ENCODE measurements at regions not wholly inside any gene's neighbourhood (a gene's known extent, or its start where the extent isn't known, plus 50 kb on each side); places are given as distances from the start of the nearest gene placed in this dataset.
A peak's percentile ranks its signal among the peaks of the same experiment; 100 is the strongest.

DNA sequence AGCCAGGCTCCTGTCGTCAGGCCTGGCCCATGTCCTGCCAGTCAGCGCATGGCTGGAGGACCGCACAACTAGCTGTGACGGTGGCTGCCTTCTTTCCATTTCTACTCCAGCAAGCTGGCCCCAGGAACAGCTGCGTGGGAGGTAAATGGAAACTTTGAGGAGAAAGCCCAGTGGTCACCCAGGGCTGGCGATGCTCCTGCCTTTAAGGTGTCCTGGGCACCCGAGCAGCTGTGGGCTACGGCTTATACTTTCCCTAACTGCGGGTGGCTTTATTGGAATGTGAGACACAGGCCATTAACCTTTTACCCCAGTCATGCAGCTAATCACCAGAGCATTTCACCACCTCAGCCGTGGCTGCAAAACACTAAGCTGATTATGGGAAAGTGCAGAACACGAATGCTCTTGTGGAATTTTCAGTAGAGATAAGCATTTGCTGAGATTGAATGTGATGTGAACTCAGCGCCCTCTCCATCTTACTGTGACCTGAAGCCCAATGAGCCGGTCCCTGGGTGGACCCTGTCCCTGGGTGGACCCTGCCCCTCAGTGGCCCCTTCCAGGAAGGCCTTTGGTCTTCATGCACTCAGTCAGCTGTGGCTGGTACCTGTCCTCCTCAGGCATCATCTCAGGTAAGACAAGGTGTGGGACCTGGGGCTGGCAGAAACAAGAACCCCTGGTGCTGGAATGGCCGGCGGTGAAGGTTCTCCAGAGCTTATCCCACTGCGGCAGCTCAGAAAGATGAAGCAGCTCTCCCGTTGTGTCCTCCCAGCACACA is 275.4 kb upstream of the HS6ST1 start:
- TF ChIP-seq, protein P1, sequence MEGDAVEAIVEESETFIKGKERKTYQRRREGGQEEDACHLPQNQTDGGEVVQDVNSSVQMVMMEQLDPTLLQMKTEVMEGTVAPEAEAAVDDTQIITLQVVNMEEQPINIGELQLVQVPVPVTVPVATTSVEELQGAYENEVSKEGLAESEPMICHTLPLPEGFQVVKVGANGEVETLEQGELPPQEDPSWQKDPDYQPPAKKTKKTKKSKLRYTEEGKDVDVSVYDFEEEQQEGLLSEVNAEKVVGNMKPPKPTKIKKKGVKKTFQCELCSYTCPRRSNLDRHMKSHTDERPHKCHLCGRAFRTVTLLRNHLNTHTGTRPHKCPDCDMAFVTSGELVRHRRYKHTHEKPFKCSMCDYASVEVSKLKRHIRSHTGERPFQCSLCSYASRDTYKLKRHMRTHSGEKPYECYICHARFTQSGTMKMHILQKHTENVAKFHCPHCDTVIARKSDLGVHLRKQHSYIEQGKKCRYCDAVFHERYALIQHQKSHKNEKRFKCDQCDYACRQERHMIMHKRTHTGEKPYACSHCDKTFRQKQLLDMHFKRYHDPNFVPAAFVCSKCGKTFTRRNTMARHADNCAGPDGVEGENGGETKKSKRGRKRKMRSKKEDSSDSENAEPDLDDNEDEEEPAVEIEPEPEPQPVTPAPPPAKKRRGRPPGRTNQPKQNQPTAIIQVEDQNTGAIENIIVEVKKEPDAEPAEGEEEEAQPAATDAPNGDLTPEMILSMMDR (CRISPR knock-in tag; IDR thresholded peaks at IDR 0.05): peak; percentile 54
- no peak for TF ChIP-seq ZNF569 (CRISPR knock-in tag; IDR thresholded peaks at IDR 0.05; ENCODE audit: borderline replicate concordance)
- TF ChIP-seq, protein P2, sequence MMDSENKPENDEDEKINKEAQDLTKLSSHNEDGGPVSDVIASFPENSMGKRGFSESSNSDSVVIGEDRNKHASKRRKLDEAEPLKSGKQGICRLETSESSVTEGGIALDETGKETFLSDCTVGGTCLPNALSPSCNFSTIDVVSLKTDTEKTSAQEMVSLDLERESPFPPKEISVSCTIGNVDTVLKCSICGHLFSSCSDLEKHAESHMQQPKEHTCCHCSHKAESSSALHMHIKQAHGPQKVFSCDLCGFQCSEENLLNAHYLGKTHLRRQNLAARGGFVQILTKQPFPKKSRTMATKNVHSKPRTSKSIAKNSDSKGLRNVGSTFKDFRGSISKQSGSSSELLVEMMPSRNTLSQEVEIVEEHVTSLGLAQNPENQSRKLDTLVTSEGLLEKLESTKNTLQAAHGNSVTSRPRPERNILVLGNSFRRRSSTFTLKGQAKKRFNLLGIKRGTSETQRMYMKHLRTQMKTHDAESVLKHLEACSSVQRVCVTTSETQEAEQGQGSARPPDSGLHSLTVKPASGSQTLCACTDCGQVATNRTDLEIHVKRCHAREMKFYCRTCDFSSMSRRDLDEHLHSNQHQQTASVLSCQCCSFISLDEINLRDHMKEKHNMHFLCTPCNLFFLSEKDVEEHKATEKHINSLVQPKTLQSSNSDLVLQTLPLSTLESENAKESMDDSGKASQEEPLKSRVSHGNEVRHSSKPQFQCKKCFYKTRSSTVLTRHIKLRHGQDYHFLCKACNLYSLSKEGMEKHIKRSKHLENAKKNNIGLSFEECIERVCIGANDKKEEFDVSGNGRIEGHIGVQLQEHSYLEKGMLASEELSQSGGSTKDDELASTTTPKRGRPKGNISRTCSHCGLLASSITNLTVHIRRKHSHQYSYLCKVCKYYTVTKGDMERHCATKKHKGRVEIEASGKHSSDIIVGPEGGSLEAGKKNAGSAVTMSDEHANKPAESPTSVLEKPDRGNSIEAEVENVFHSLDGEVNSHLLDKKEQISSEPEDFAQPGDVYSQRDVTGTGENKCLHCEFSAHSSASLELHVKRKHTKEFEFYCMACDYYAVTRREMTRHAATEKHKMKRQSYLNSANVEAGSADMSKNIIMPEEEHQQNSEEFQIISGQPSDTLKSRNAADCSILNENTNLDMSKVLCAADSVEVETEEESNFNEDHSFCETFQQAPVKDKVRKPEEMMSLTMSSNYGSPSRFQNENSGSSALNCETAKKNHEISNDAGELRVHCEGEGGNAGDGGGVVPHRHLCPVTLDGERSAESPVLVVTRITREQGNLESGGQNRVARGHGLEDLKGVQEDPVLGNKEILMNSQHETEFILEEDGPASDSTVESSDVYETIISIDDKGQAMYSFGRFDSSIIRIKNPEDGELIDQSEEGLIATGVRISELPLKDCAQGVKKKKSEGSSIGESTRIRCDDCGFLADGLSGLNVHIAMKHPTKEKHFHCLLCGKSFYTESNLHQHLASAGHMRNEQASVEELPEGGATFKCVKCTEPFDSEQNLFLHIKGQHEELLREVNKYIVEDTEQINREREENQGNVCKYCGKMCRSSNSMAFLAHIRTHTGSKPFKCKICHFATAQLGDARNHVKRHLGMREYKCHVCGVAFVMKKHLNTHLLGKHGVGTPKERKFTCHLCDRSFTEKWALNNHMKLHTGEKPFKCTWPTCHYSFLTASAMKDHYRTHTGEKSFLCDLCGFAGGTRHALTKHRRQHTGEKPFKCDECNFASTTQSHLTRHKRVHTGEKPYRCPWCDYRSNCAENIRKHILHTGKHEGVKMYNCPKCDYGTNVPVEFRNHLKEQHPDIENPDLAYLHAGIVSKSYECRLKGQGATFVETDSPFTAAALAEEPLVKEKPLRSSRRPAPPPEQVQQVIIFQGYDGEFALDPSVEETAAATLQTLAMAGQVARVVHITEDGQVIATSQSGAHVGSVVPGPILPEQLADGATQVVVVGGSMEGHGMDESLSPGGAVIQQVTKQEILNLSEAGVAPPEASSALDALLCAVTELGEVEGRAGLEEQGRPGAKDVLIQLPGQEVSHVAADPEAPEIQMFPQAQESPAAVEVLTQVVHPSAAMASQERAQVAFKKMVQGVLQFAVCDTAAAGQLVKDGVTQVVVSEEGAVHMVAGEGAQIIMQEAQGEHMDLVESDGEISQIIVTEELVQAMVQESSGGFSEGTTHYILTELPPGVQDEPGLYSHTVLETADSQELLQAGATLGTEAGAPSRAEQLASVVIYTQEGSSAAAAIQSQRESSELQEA (CRISPR knock-in tag; IDR thresholded peaks at IDR 0.05; ENCODE audit: not compliant biosample characterization): no peak
- TF ChIP-seq, protein P3, sequence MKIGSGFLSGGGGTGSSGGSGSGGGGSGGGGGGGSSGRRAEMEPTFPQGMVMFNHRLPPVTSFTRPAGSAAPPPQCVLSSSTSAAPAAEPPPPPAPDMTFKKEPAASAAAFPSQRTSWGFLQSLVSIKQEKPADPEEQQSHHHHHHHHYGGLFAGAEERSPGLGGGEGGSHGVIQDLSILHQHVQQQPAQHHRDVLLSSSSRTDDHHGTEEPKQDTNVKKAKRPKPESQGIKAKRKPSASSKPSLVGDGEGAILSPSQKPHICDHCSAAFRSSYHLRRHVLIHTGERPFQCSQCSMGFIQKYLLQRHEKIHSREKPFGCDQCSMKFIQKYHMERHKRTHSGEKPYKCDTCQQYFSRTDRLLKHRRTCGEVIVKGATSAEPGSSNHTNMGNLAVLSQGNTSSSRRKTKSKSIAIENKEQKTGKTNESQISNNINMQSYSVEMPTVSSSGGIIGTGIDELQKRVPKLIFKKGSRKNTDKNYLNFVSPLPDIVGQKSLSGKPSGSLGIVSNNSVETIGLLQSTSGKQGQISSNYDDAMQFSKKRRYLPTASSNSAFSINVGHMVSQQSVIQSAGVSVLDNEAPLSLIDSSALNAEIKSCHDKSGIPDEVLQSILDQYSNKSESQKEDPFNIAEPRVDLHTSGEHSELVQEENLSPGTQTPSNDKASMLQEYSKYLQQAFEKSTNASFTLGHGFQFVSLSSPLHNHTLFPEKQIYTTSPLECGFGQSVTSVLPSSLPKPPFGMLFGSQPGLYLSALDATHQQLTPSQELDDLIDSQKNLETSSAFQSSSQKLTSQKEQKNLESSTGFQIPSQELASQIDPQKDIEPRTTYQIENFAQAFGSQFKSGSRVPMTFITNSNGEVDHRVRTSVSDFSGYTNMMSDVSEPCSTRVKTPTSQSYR (CRISPR knock-in tag; IDR thresholded peaks at IDR 0.05; ENCODE audit: borderline replicate concordance): no peak
- no peak for TF ChIP-seq ZNF274 (CRISPR knock-in tag; IDR thresholded peaks at IDR 0.05)
- no peak for TF ChIP-seq ZBTB21 (CRISPR knock-in tag; IDR thresholded peaks at IDR 0.05)
- no peak for TF ChIP-seq HDAC2 (CRISPR knock-in tag; IDR thresholded peaks at IDR 0.05)
- no peak for TF ChIP-seq KDM5A (IDR thresholded peaks at IDR 0.05; ENCODE audit: borderline replicate concordance, low read length)
- no peak for TF ChIP-seq ZNF296 (CRISPR knock-in tag; conservative IDR thresholded peaks at IDR 0.05)
- no peak for TF ChIP-seq SIN3B (IDR thresholded peaks at IDR 0.05; ENCODE audit: low read length)
- TF ChIP-seq POLR2A (IDR thresholded peaks at IDR 0.05; ENCODE audit: insufficient read depth in 1 of 2, low read depth in 2 of 2, low read length in 2 of 2): no peak
- TF ChIP-seq, protein P4, sequence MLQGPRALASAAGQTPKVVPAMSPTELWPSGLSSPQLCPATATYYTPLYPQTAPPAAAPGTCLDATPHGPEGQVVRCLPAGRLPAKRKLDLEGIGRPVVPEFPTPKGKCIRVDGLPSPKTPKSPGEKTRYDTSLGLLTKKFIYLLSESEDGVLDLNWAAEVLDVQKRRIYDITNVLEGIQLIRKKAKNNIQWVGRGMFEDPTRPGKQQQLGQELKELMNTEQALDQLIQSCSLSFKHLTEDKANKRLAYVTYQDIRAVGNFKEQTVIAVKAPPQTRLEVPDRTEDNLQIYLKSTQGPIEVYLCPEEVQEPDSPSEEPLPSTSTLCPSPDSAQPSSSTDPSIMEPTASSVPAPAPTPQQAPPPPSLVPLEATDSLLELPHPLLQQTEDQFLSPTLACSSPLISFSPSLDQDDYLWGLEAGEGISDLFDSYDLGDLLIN (CRISPR knock-in tag; IDR thresholded peaks at IDR 0.05; ENCODE audit: borderline replicate concordance): no peak
- TF ChIP-seq ESRRA (CRISPR knock-in tag; IDR thresholded peaks at IDR 0.05; ENCODE audit: low read depth): no peak
